K562 (cell line): ENCODE measurements at regions not wholly inside any gene's neighbourhood (a gene's known extent, or its start where the extent isn't known, plus 50 kb on each side); places are given as distances from the start of the nearest gene placed in this dataset.

Experiments
- ATAC-seq: fragments of 200-7000 bp; cut with Tn5 transposase; 3 replicates; pipeline ENCODE4 v1.9.1; 2020; ENCODE audit warnings: moderate library complexity
- BruUV-seq: library from RNA; stranded (reverse); fragments of 400-500 nt; replicated peaks from 2 replicates; lab custom pipeline; 2021; lab: Mats Ljungman, UMichigan
- CTCF ChIA-PET: fragments of 300-600 bp; formaldehyde crosslinking; extraction: SDS; loops from one replicate; lab custom pipeline; 2021; ENCODE audit warnings: low intra/inter-chr PET ratio; lab: Yijun Ruan, JAX
- POLR2A ChIA-PET: fragments of 300-600, 350-650 bp; sonication (Branson Sonifier 250); formaldehyde crosslinking; extraction: SDS; loops from one replicate; lab custom pipeline; 2021; ENCODE audit warnings: antibody characterized with exemption, inconsistent platforms; lab: Yijun Ruan, JAX
- DNase-seq, 4 experiments: peaks; one replicate each; pipeline versions ENCODE4 v3.0.0 to v3.0.0-alpha.2; 2011 to 2018; ENCODE audit warnings: low spot score in 3 of 4, mixed read lengths in 3 of 4; ENCODE audit errors: extremely low read depth in 1 of 4
- FAIRE-seq: peaks from 2 replicates; lab custom pipeline; 2011; peaks lifted over from hg19 to GRCh38; lab: Jason Lieb, UNC
- H2AFZ ChIP-seq: 2 replicates; pipeline ENCODE4 v1.6.0; 2011; ENCODE audit warnings: low read depth, low read length, control low read depth, inconsistent platforms
- H3K27ac ChIP-seq: fragments of 200-600 bp; 3 replicates; pipeline ENCODE4 v1.8.0; 2011; ENCODE audit warnings: low read depth, mild to moderate bottlenecking, control low read depth, inconsistent platforms, low read length, moderate library complexity, mixed read lengths; ENCODE audit errors: extremely low read depth
- H3K27me3 ChIP-seq, 2 experiments: fragments of 300-600 bp in 1 of 2; 2 replicates in 1 of 2; 3 replicates in 1 of 2; pipeline versions ENCODE4 v1.6.0 to v1.8.0; 2011; ENCODE audit warnings: inconsistent platforms in 2 of 2, low read length in 2 of 2, mild to moderate bottlenecking in 1 of 2, mixed read lengths in 1 of 2, moderate library complexity in 1 of 2; ENCODE audit not compliant: control insufficient read depth in 2 of 2, insufficient read depth in 2 of 2
- H3K36me3 ChIP-seq: fragments of 300-600 bp; 3 replicates; pipeline ENCODE4 v1.8.0; 2011; ENCODE audit warnings: mild to moderate bottlenecking, low read length, inconsistent platforms; ENCODE audit not compliant: control insufficient read depth, insufficient read depth
- H3K4me1 ChIP-seq, 2 experiments: fragments of 200-600 bp in 1 of 2; replicated peaks in 1 of 2; 2 replicates in 1 of 2; 3 replicates in 1 of 2; pipeline versions ENCODE4 v1.5.1 to v1.8.0; 2011; ENCODE audit warnings: inconsistent platforms in 2 of 2, low read length in 2 of 2, mild to moderate bottlenecking in 1 of 2, mixed read lengths in 1 of 2, moderate library complexity in 1 of 2; ENCODE audit not compliant: control insufficient read depth in 2 of 2, insufficient read depth in 2 of 2
- H3K4me2 ChIP-seq: 2 replicates; pipeline ENCODE4 v1.6.1; 2011; ENCODE audit warnings: low read length, control low read depth, inconsistent platforms, mixed read lengths; ENCODE audit not compliant: insufficient read depth
- H3K4me3 ChIP-seq: fragments of 200-600 bp; sonication (generic), shearing (Covaris generic); 2 replicates; pipeline ENCODE4 v1.5.1; 2016; ENCODE audit warnings: control low read depth, inconsistent platforms
- H3K79me2 ChIP-seq: fragments of 200-600 bp; 3 replicates; pipeline ENCODE4 v1.8.0; 2011; ENCODE audit warnings: low read length, inconsistent platforms; ENCODE audit not compliant: control insufficient read depth, insufficient read depth
- H3K9ac ChIP-seq, 2 experiments: 2 replicates each; pipeline versions ENCODE4 v1.6.0 to v1.6.1; 2011; ENCODE audit warnings: low read depth in 2 of 2, low read length in 2 of 2, control low read depth in 1 of 2, inconsistent platforms in 1 of 2, mild to moderate bottlenecking in 1 of 2, mixed read lengths in 1 of 2; ENCODE audit not compliant: insufficient read depth in 1 of 2
- H3K9me1 ChIP-seq: one replicate; pipeline ENCODE4 v1.6.0; 2011; ENCODE audit warnings: inconsistent platforms, mild to moderate bottlenecking, low read length, moderate library complexity; ENCODE audit not compliant: control insufficient read depth, insufficient read depth
- H3K9me3 ChIP-seq: replicated peaks from 2 replicates; pipeline ENCODE4 v1.5.1; 2011; ENCODE audit warnings: low read depth, low read length, inconsistent platforms; ENCODE audit not compliant: control insufficient read depth, insufficient read depth
- H4K20me1 ChIP-seq: replicated peaks from 2 replicates; pipeline ENCODE4 v1.6.1; 2011; ENCODE audit warnings: low read length, inconsistent platforms, mixed read lengths; ENCODE audit not compliant: control insufficient read depth, insufficient read depth
- CEBPG ChIP-seq, 3 experiments: fragments of 200-800 bp in 1 of 3; sonication (Bioruptor generic) in 1 of 3; sonication (generic) in 1 of 3; formaldehyde crosslinking in 1 of 3; IDR thresholded peaks in 2 of 3; conservative IDR thresholded peaks in 1 of 3; 2 replicates each; pipeline versions ENCODE4 v1.6.1 to v1.8.0; 2016 to 2022; ENCODE audit warnings: missing compliant biosample characterization in 2 of 3, missing genetic modification characterization in 2 of 3, mild to moderate bottlenecking in 1 of 3, missing genetic modification reagents in 1 of 3
- FOXP1 ChIP-seq: sonication (generic); formaldehyde crosslinking; IDR thresholded peaks from 2 replicates; pipeline ENCODE4 v1.8.0; 2022; ENCODE audit warnings: mild to moderate bottlenecking, missing genetic modification reagents
- KAT2B ChIP-seq: IDR thresholded peaks from one replicate; pipeline ENCODE4 v1.6.1; 2012; ENCODE audit warnings: low read depth, mild to moderate bottlenecking, control low read depth, inconsistent platforms, low read length, moderate library complexity
- MTA2 ChIP-seq: fragments of 450-650 bp; IDR thresholded peaks from 2 replicates; pipeline ENCODE4 v1.6.1; 2016; ENCODE audit warnings: low read depth
- SOX6 ChIP-seq: fragments of 450-650 bp; IDR thresholded peaks from 2 replicates; pipeline ENCODE4 v1.6.1; 2014; ENCODE audit warnings: mild to moderate bottlenecking
- SP1 ChIP-seq: sonication (generic); formaldehyde crosslinking; IDR thresholded peaks from 2 replicates; pipeline ENCODE4 v1.8.1; 2022; ENCODE audit warnings: mild to moderate bottlenecking, missing genetic modification reagents
- ZBTB33 ChIP-seq: sonication (generic); formaldehyde crosslinking; IDR thresholded peaks from 2 replicates; pipeline ENCODE4 v1.8.1; 2023; ENCODE audit warnings: mild to moderate bottlenecking, missing genetic modification reagents
- ZNF274 ChIP-seq: IDR thresholded peaks from 2 replicates; pipeline ENCODE4 v1.6.1; 2011; ENCODE audit warnings: low read depth, mild to moderate bottlenecking, low read length, moderate library complexity, borderline replicate concordance
- WGBS: fragments of 100-300 bp; shearing (Covaris generic); methylation state at CpG from one replicate; pipeline ENCODE4 v1.1.6; 2016; ENCODE audit warnings: low coverage, mixed read lengths; ENCODE audit not compliant: insufficient coverage; ENCODE audit errors: missing lambda C conversion rate; 5-methylcytosine and 5-hydroxymethylcytosine counted together
- in situ Hi-C: fragments of 300-500 bp; cut with MboI; formaldehyde crosslinking; loops from 4 replicates; pipeline ENCODE4 v1.15.0; 2018; ENCODE audit warnings: inconsistent platforms, mixed read lengths
- intact Hi-C: fragments of 100-400 bp; cut with micrococcal nuclease; formaldehyde crosslinking; loops from 2 replicates; pipeline ENCODE4 v1.14.2; 2022
- TF ChIP-seq, protein P1 (sequence below): IDR thresholded peaks from 2 replicates; pipeline ENCODE4 v1.6.1; 2011; ENCODE audit warnings: borderline replicate concordance, low read depth, mild to moderate bottlenecking, moderate library complexity, low read length; ENCODE audit not compliant: insufficient read depth, poor library complexity, severe bottlenecking
- TF ChIP-seq, protein P2 (sequence below): IDR thresholded peaks from 3 replicates; pipeline ENCODE4 v1.6.1; 2011; ENCODE audit warnings: borderline replicate concordance, mild to moderate bottlenecking; ENCODE audit not compliant: insufficient read length, insufficient read depth

DNA sequence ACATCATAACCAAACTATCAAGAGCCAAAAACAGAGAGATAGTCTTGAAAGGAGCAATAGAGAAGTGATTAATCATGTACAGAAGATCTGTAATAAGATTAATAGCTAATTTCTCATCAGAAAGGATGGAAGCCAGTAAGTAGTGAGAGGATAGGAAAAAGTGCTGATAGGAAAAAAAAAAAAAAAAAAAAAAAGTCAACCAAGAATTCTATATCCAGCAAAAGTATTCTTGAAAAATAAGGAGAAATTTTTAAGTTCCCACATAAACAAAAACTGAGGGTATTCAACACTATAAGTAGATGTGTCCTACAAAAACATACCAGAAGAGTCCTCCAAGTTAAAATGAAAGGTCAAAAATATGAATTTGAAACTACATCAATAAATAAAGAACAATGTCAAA is 218.7 kb upstream of the GPC6 start (continued):
- TF ChIP-seq, protein P1, sequence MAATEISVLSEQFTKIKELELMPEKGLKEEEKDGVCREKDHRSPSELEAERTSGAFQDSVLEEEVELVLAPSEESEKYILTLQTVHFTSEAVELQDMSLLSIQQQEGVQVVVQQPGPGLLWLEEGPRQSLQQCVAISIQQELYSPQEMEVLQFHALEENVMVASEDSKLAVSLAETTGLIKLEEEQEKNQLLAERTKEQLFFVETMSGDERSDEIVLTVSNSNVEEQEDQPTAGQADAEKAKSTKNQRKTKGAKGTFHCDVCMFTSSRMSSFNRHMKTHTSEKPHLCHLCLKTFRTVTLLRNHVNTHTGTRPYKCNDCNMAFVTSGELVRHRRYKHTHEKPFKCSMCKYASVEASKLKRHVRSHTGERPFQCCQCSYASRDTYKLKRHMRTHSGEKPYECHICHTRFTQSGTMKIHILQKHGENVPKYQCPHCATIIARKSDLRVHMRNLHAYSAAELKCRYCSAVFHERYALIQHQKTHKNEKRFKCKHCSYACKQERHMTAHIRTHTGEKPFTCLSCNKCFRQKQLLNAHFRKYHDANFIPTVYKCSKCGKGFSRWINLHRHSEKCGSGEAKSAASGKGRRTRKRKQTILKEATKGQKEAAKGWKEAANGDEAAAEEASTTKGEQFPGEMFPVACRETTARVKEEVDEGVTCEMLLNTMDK: no peak
- TF ChIP-seq KAT2B (no peak), SP1 (CRISPR knock-in tag) (no peak)

DNA sequence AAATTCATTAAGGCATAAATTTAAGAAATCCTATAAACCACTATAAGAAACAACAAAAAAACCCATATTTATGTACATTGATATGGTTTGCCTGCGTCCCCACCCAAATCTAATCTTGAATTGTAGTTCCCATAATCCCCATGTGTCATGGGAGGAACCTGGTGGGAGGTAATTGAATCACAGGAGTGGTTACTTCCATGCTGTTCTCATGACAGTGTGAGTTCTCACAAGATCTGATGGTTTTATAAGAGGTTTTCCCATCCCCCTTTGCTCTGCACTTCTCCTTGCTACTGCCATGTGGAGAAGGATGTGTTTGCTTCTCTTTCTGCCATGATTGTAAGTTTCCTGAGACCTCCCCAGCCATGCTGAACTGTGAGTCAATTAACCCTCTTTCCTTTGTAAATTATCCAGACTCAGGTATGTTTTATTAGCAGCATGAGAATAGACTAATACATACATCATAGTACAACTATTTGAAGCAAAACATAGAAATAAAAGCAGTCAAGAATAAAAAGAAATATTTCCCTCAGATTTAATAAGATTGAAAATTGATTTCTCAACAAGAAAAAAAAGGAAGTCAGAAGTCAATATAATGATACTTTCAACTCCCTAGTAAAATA is 209.0 kb upstream of the GPC6 start:
- Histone ChIP-seq H3K9ac (no peak overlapping the region), H3K4me1 (no peaks in the 10 kb centered on the region), H3K9me3 (no peaks in the 10 kb centered on the region), H4K20me1 (no peaks in the 10 kb centered on the region), H3K9me1 (no peaks in the 10 kb centered on the region), H3K36me3 (no peaks in the 10 kb centered on the region), H3K79me2 (no peaks in the 10 kb centered on the region), H3K4me2 (no peak overlapping the region), H2AFZ (no peak overlapping the region), H3K27me3 (no peaks in the 10 kb centered on the region), H3K4me3 (no peak overlapping the region), H3K27ac (no peak overlapping the region)
- FAIRE-seq (no peak), ATAC-seq (no peak), DNase-seq (no peak)
- ChIA-PET POLR2A (no interaction called here), CTCF (no interaction called here)
- intact Hi-C loops: no loop called here
- TF ChIP-seq CEBPG (CRISPR knock-in tag; IDR thresholded peaks at IDR 0.05) (no peak), CEBPG (tag; conservative IDR thresholded peaks at IDR 0.05 in 1 of 2, IDR thresholded peaks at IDR 0.05 in 1 of 2) (no peak), FOXP1 (no peak), ZBTB33 (CRISPR knock-in tag) (no peak), MTA2 (no peak), ZNF274 (0 out of 2 replicates have a peak, but pooled peaks have one; percentile 59), SOX6 (no peak)
- TF ChIP-seq, protein P2, sequence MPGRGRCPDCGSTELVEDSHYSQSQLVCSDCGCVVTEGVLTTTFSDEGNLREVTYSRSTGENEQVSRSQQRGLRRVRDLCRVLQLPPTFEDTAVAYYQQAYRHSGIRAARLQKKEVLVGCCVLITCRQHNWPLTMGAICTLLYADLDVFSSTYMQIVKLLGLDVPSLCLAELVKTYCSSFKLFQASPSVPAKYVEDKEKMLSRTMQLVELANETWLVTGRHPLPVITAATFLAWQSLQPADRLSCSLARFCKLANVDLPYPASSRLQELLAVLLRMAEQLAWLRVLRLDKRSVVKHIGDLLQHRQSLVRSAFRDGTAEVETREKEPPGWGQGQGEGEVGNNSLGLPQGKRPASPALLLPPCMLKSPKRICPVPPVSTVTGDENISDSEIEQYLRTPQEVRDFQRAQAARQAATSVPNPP: no peak
- BruUV-seq: no TSS peak
- in situ Hi-C loops: no loop called here
- WGBS: 9% methylated on average over 1 of the region's 1 CpG
